ENCODE measurements at regions not wholly inside any gene's neighbourhood (a gene's known extent, or its start where the extent isn't known, plus 50 kb on each side); places are given as distances from the start of the nearest gene placed in this dataset.

- no peak for TF ChIP-seq YY1 (IDR thresholded peaks at IDR 0.05; ENCODE audit: insufficient read depth, insufficient read length)
- no peak for TF ChIP-seq SUZ12 (IDR thresholded peaks at IDR 0.05; ENCODE audit: extremely low read depth, insufficient read depth, insufficient read length)
These were observed 469.1 kb downstream of the RAP2B start for GRCh38 chr3:153631102-153631501.

Data from NT2/D1 (cell line).